HEK293T (cell line): ENCODE measurements at regions not wholly inside any gene's neighbourhood (a gene's known extent, or its start where the extent isn't known, plus 50 kb on each side); places are given as distances from the start of the nearest gene placed in this dataset.

Experiments used
- BHLHE40 ChIP-seq: fragments of 450-650 bp; IDR thresholded peaks from 2 replicates; pipeline ENCODE4 v1.6.1; 2016; ENCODE audit warnings: mild to moderate bottlenecking, moderate library complexity, borderline replicate concordance
- FOXA1 ChIP-seq: fragments of 450-650 bp; IDR thresholded peaks from 2 replicates; pipeline ENCODE4 v1.6.1; 2016; ENCODE audit warnings: mild to moderate bottlenecking
- FOXM1 ChIP-seq: fragments of 450-650 bp; IDR thresholded peaks from 2 replicates; pipeline ENCODE4 v1.6.1; 2017; ENCODE audit warnings: mild to moderate bottlenecking, borderline replicate concordance
- SP1 ChIP-seq: fragments of 450-650 bp; IDR thresholded peaks from 2 replicates; pipeline ENCODE4 v1.6.1; 2017
- SUZ12 ChIP-seq: fragments of 450-650 bp; IDR thresholded peaks from 2 replicates; pipeline ENCODE4 v1.6.1; 2016; ENCODE audit warnings: mild to moderate bottlenecking
- TF ChIP-seq, protein P1 (sequence below): fragments of 450-650 bp; IDR thresholded peaks from 2 replicates; pipeline ENCODE4 v1.6.1; 2016

DNA sequence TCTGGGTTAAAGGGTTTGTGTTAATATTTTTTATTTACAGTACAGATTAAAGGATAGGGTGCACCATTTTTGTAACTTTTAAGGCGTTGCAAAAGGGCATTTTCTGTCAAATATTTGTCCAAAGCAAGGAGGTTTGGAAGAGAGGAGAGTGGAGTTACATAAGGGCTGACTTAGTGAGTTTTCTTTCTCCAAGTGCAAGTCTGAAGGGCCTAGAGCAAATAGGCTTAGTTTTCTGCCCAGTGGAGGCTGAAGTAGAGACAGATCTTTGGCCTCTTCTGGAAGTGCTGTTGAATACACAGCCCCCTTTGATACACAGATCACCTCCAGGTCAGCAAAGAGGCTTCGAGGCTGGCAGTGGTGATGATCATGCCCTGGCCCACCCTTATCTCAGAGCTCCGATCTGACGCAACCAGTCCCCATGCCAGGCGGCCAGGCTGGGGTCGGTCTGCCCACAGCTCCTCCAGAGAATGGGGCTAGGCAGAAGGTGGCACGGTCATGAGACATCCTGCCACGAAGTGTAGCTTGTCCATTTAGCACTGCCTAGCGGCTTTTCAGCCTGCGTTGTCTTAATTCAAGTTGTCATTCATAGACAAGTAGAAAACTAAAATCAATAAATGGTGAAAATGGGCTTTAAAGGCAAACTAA, 79.5 kb upstream of the IRX3 start:
- TF ChIP-seq BHLHE40 (no peak), FOXA1 (no peak), FOXM1 (no peak), SUZ12 (no peak), SP1 (no peak)
- TF ChIP-seq, protein P1, sequence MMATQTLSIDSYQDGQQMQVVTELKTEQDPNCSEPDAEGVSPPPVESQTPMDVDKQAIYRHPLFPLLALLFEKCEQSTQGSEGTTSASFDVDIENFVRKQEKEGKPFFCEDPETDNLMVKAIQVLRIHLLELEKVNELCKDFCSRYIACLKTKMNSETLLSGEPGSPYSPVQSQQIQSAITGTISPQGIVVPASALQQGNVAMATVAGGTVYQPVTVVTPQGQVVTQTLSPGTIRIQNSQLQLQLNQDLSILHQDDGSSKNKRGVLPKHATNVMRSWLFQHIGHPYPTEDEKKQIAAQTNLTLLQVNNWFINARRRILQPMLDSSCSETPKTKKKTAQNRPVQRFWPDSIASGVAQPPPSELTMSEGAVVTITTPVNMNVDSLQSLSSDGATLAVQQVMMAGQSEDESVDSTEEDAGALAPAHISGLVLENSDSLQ: no peak
